PC-3 (cell line): ENCODE measurements at regions not wholly inside any gene's neighbourhood (a gene's known extent, or its start where the extent isn't known, plus 50 kb on each side); places are given as distances from the start of the nearest gene placed in this dataset.

ENCODE experiments used
- EZH2 ChIP-seq: fragments of 300-600 bp; sonication (generic); IDR thresholded peaks from one replicate; pipeline ENCODE4 v1.6.1; 2017; ENCODE audit warnings: antibody characterized with exemption, mild to moderate bottlenecking, low read length; ENCODE audit not compliant: unreplicated experiment
- TF ChIP-seq, protein P1 (sequence below): fragments of 300-600 bp; sonication (generic); conservative IDR thresholded peaks from 2 replicates; pipeline ENCODE4 v1.5.1; 2017; ENCODE audit warnings: antibody characterized with exemption, low read depth, mild to moderate bottlenecking, low read length

DNA sequence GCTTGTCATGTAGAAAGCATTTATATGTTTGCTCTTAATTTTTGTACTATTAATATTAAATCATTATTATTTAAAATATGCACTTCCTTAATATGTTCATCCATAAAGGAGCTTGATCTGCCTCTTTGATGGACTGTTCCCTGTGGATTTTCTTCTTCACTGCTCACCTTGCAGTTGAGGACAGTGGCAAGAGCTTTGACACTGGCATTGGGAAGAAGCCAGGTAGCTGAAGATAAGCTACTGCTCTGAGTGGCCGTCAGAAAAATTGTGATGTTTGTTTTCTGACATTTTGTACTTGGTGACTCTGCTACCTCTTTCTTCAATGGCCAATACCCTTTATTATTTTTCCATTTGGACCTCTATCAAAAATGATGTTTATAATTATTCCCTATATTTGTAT, 349.4 kb upstream of the NOVA1 start:
- no peak for TF ChIP-seq EZH2
- TF ChIP-seq, protein P1, sequence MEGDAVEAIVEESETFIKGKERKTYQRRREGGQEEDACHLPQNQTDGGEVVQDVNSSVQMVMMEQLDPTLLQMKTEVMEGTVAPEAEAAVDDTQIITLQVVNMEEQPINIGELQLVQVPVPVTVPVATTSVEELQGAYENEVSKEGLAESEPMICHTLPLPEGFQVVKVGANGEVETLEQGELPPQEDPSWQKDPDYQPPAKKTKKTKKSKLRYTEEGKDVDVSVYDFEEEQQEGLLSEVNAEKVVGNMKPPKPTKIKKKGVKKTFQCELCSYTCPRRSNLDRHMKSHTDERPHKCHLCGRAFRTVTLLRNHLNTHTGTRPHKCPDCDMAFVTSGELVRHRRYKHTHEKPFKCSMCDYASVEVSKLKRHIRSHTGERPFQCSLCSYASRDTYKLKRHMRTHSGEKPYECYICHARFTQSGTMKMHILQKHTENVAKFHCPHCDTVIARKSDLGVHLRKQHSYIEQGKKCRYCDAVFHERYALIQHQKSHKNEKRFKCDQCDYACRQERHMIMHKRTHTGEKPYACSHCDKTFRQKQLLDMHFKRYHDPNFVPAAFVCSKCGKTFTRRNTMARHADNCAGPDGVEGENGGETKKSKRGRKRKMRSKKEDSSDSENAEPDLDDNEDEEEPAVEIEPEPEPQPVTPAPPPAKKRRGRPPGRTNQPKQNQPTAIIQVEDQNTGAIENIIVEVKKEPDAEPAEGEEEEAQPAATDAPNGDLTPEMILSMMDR = no peak
